Activated CD4-positive, alpha-beta T cell treated with anti-CD3 and anti-CD28 coated beads, Interleukin-2, amount 10 ng/mL, durations not matched to agents 24 days and 14 days (primary cell): ENCODE measurements at regions not wholly inside any gene's neighbourhood (a gene's known extent, or its start where the extent isn't known, plus 50 kb on each side); places are given as distances from the start of the nearest gene placed in this dataset.

Experiments
- DNase-seq: peaks from one replicate; pipeline ENCODE4 v3.0.0; 2022
- H3K27ac Mint-ChIP-seq: one replicate; pipeline ENCODE4 v1.8.0; 2022; ENCODE audit warnings: mild to moderate bottlenecking, mixed read lengths
- H3K27me3 Mint-ChIP-seq: one replicate; pipeline ENCODE4 v1.8.0; 2022; ENCODE audit warnings: mixed read lengths
- H3K36me3 Mint-ChIP-seq: one replicate; pipeline ENCODE4 v1.8.0; 2022; ENCODE audit warnings: low read depth, mild to moderate bottlenecking, mixed read lengths
- H3K4me1 Mint-ChIP-seq: one replicate; pipeline ENCODE4 v1.8.0; 2021; ENCODE audit warnings: mixed read lengths
- H3K4me3 Mint-ChIP-seq: one replicate; pipeline ENCODE4 v1.8.0; 2022; ENCODE audit warnings: mild to moderate bottlenecking, moderate library complexity, mixed read lengths
- H3K9me3 Mint-ChIP-seq: one replicate; pipeline ENCODE4 v1.8.0; 2021; ENCODE audit warnings: mixed read lengths
- intact Hi-C: fragments of 100-400 bp; cut with micrococcal nuclease; formaldehyde crosslinking; loops from one replicate; pipeline ENCODE4 v1.15.1; 2023

DNA sequence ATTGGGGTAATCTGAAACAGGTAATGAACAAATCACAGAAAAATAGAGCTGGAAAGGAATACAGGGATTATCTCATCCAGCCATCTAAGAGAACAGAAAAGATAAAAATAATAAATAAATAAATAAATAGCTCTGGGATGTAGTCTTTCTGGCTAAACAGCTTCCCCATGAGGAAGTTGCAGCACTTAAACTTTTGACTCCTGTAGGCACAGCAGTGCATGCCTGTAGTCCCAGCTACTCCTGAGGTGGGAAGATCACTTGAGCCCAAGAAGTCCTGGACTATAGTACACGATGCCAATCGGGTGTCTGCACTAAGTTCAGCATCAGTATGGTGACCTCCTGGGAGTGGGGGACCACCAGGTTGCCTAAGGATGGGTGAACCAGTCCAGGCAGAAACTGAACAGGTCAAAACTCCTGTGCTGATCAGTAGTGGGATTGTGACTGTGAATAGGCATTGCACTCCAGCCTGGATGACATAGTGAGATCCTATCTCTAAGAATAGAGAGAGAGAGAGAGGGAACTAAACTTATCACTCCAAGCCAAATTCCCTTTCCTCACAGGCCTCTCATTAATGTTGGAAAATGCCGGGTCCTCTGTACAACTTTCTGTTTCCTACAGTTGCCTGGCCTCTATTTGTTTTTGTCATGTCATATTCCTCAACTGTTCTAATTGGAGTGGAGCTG is 61.7 kb upstream of the CDK13 start:
- no peak overlapping the region for H3K27ac Mint-ChIP-seq
- intact Hi-C loops, result no loop called here
- H3K9me3 Mint-ChIP-seq, result no peaks in the 10 kb centered on the region
- H3K4me3 Mint-ChIP-seq, result no peak overlapping the region
- H3K4me1 Mint-ChIP-seq, result no peaks in the 10 kb centered on the region
- no peak for DNase-seq
- peaks cover 8% of the 10 kb centered on the region for H3K27me3 Mint-ChIP-seq
- H3K36me3 Mint-ChIP-seq, result no peaks in the 10 kb centered on the region

DNA sequence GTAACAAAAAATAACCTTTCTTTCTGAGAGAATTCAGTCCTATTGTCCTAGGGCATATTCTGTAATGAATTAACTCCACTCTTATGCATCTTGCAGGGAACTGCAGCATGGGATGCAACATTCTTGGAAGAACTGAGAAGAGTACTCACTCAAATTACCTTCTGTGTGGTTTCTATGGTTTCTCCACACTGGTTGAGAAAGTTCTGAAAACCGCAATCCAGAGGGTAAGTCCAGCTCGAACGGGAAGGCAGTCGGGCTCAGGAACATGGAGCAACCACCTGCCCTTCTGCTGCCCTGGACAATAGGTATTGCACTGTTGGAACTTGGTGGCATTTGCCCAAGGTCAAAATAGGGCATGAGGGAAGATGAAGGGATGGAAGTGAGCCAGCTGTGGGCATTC is 59.6 kb upstream of the CDK13 start:
- intact Hi-C loops, result no loop called here
- Mint-ChIP-seq H3K27me3 (peaks cover 12% of the 10 kb centered on the region), H3K4me1 (no peaks in the 10 kb centered on the region), H3K9me3 (no peaks in the 10 kb centered on the region), H3K4me3 (no peak overlapping the region), H3K36me3 (no peaks in the 10 kb centered on the region), H3K27ac (no peak overlapping the region)
- DNase-seq, result no peak

DNA sequence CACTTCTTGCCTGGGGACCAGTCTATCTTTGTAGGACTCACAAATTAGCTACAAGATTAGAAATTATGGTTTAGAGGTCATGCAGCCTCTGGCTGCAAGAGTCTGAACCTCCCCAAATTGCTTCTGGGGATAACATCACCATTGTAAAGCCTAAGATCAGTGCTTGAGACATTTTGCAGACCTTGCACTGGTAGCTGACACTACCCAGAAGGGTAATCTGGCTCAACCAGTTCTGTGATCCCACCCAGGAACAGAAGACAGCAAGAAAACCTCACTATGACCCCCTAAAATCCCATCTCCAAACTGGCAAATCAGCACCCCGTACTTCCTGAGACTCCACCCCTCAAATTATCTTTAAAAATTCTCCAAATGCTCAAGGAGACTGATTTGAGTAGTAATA is 58.2 kb upstream of the CDK13 start:
- no peak for DNase-seq
- H3K27ac Mint-ChIP-seq, result no peak overlapping the region
- intact Hi-C loops, result no loop called here
- H3K36me3 Mint-ChIP-seq, result no peaks in the 10 kb centered on the region
- no peaks in the 10 kb centered on the region for H3K9me3 Mint-ChIP-seq
- peaks cover 12% of the 10 kb centered on the region for H3K27me3 Mint-ChIP-seq
- peaks cover 2% of the 10 kb centered on the region for H3K4me1 Mint-ChIP-seq
- no peak overlapping the region for H3K4me3 Mint-ChIP-seq

DNA sequence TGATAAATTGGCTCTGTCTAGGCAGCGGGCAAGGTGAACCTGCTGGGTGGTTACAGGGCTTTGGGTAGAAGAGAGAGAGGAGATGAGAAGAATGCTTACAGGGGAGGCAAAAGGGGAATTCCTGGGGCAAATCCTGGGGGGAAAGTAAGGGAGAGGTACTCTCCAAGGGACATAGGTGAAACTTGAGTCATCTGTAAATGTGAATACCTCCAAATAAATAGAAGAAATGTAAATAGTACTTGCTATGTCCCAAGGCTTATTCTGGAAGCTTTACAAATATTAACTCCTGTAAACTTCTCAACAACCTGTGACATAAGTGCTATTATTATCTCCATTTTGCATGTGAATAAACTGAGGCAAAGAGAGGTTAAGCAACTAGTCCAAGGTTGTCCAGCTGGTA is 57.7 kb upstream of the CDK13 start:
- Mint-ChIP-seq H3K9me3 (no peaks in the 10 kb centered on the region), H3K36me3 (no peaks in the 10 kb centered on the region), H3K27ac (no peak overlapping the region), H3K27me3 (peaks cover 12% of the 10 kb centered on the region), H3K4me3 (no peak overlapping the region), H3K4me1 (peaks cover 2% of the 10 kb centered on the region)
- DNase-seq, result no peak
- intact Hi-C loops, result no loop called here

DNA sequence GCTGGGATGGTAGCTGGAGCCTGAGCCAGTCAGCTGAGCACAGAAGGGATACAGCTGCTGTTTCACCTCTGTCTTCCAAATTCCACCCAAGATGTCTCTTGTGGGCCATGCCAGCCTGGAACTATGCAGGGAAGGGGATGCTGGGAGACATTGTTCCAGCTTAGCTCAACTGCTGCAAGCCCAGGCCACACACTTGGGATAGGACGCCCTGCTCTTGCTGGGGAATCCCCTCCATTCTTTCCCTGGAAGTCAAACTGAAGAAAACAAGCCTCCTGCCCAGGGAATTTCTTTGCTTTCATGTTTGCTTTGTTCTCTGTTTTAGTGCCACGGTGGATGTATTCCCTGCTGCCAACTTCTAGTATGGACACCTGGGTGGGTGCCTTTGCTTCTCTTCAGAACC is 55.2 kb upstream of the CDK13 start:
- intact Hi-C loops, result no loop called here
- Mint-ChIP-seq H3K4me3 (no peak overlapping the region), H3K36me3 (no peaks in the 10 kb centered on the region), H3K27ac (no peak overlapping the region), H3K27me3 (peaks cover 28% of the 10 kb centered on the region), H3K9me3 (no peaks in the 10 kb centered on the region), H3K4me1 (peaks cover 2% of the 10 kb centered on the region)
- DNase-seq, result no peak

DNA sequence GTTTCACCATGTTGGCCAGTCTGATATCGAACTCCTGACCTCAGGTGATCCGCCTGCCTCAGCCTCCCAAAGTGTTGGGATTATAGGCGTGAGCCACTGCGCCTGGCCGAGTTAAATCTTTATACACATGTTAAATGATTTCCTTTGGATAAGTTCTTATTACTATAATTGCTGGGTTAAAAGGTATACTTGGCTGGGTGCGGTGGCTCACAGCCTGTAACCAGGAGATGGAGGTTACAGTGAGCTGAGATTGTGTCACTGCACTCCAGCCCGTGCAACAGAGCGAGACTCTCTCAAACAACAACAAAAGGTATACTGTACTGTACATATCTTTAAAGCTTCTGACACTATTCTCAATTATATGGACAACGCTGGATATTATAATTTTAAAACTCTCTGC is 53.2 kb upstream of the CDK13 start:
- intact Hi-C loops, result loop anchor here (1.0 to 2.0 kb wide), 3 partner anchors 52 to 238 kb away; partner anchors contain the start of genes MPLKIP and SUGCT
- H3K27ac Mint-ChIP-seq, result no peak overlapping the region
- H3K27me3 Mint-ChIP-seq, result peaks cover 32% of the 10 kb centered on the region
- DNase-seq, result no peak
- H3K4me1 Mint-ChIP-seq, result peaks cover 2% of the 10 kb centered on the region
- no peak overlapping the region for H3K4me3 Mint-ChIP-seq
- H3K36me3 Mint-ChIP-seq, result no peaks in the 10 kb centered on the region
- H3K9me3 Mint-ChIP-seq, result no peaks in the 10 kb centered on the region

DNA sequence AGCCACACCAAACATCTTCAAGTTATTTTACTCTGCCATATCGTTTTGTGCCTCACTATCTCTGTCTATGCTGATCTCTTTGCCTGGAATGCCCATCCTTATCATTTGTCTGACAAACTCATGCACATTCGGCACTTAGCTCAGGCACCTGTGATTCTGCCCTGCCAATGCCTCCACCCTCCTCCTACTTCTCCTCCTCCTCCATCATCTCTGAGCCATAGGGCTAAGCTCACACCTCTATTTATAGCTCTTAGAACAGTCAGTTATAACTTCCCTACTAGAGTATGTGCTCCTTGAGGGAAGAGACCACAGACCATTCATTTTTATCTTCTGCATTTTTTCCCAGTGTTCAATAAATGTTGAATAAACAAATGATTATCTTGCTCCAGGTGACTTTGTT is 51.2 kb upstream of the CDK13 start:
- no peaks in the 10 kb centered on the region for H3K36me3 Mint-ChIP-seq
- H3K27me3 Mint-ChIP-seq, result peaks cover 28% of the 10 kb centered on the region
- DNase-seq, result no peak
- peaks cover 2% of the 10 kb centered on the region for H3K4me1 Mint-ChIP-seq
- no peaks in the 10 kb centered on the region for H3K9me3 Mint-ChIP-seq
- intact Hi-C loops, result no loop called here
- no peak overlapping the region for H3K27ac Mint-ChIP-seq
- no peak overlapping the region for H3K4me3 Mint-ChIP-seq
